ENCODE measurements at regions not wholly inside any gene's neighbourhood (a gene's known extent, or its start where the extent isn't known, plus 50 kb on each side); places are given as distances from the start of the nearest gene placed in this dataset.
"Not testable (repeated sequence)": the region's sequence is repeated elsewhere in the genome, so short reads cannot be mapped to it uniquely, and the experiment has no call there.

- DNase-seq (ENCODE audit: low read depth) = no peak
Observed at GRCh38 chr6:67558985-67559384, 1076.1 kb upstream of the ADGRB3 start.

DNA sequence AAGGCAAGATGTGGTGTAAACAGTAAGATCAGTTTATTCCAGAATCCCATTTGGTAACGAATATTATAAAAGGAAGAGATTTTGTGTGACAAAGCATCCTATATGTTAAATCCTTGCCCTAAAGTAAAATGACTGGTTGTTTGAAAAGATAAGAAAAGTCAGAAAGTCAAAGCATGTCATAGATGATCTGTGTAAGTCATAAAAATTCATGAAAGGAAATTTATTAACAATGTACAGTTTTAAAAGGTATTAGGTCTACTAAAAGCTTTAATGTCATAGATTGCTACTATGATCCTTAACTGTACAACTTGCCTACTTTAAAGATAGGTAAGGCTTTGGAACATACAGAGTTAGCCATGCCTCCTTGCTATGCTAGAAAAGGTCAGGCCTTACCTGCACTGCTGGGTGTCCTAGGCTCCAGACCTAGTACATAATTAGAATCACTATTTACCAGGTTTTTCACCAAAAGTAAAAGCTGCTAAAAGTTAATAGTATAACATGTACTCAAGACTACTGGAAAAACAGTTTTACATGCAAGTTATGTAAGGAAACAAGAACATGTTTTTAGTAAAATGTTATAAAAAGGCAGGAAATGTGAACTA lies 1090.1 kb upstream of the ADGRB3 start:
- no peak for DNase-seq (ENCODE audit: low read depth)

GRCh38 chr6:67541586-67541985 lies 1093.5 kb upstream of the ADGRB3 start:
- no peak for DNase-seq (ENCODE audit: low read depth)

- DNase-seq (ENCODE audit: low read depth) = no peak
Observed at GRCh38 chr6:67538032-67538431, 1097.0 kb upstream of the ADGRB3 start.

GRCh38 chr6:67535946-67536345 lies 1099.1 kb upstream of the ADGRB3 start:
- DNase-seq (ENCODE audit: low read depth) = no peak

GRCh38 chr6:67506352-67506751 lies 1128.7 kb upstream of the ADGRB3 start:
- no peak for DNase-seq (ENCODE audit: low read depth)

DNA sequence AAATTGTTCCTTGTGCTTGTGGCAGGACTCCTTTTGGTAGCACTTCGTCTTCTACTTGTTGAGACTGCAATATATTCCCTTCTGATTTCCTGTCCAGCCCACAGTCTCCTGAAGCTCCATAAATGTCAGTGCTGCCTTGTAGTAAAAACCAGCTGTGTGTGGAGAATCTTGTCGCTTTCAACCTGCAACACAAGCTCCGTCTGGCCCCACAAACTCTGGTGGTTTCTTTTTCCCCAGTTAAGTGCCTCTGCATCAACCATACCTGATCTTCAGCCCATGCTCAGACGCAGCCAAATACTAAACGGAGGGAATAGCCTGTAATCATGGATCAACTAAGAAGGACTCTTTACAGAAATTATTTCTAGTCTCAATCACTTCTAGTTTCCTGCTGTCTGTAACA lies 1133.3 kb upstream of the ADGRB3 start:
- no peak for DNase-seq (ENCODE audit: low read depth)

DNA sequence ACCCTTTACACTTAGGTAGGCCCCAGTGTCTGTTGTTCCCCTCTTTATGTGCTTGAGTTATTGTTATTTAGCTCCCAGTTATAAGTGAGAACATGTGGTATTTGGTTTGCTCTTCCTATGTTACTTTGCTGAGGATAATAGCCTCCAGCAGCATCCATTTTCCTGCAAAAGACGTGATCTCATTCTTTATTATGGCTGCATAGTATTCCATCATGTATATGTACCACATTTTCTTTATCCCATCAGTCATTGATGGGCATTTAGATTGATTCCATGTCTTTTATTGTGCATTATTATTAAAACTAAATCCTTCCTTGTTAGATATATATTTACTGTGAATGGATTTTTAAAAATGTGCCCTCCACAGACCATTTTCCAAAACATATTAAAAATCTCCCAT lies 1137.3 kb upstream of the ADGRB3 start:
- DNase-seq (ENCODE audit: low read depth) = no peak

DNA sequence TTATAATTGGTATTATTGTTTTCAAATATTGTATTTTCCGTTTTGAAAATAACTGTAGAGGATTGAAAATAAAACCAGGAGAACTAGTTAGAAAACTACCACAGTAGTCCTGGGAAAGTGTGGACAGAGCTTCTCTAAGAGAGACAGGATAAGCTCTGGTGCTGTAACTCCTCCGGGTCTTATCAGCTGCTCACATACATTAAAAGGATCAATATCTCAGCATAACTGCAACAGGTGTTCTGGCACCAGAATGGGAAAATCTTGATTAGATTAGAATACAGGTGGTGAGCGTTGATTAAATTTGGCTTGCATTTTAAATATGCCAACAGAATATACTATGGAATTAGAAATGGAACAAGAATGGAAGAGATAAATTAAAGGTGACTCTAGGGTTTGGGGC lies 1138.9 kb upstream of the ADGRB3 start:
- no peak for DNase-seq (ENCODE audit: low read depth)

- DNase-seq (ENCODE audit: low read depth) = no peak
Observed at GRCh38 chr6:67493682-67494081, 1141.4 kb upstream of the ADGRB3 start.

DNA sequence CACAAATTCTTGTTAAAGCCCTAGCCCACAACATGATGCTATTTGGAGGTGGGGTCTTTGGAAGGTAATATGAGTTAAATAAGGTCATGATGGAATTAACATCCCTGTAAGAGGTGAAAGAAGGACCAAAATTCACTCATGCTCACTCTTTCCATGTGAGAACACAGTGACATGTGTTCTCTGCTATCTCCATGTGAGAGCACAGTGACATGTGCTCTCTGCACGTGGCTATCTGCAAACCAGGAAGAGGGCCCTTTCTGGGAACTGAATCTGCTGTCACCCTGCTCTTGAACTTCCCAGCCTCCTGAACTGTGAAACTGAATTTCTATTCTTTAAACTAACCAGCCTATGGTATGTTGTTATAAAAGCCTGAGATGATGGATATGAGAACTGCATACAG lies 1159.4 kb upstream of the ADGRB3 start:
- no peak for DNase-seq (ENCODE audit: low read depth)

DNA sequence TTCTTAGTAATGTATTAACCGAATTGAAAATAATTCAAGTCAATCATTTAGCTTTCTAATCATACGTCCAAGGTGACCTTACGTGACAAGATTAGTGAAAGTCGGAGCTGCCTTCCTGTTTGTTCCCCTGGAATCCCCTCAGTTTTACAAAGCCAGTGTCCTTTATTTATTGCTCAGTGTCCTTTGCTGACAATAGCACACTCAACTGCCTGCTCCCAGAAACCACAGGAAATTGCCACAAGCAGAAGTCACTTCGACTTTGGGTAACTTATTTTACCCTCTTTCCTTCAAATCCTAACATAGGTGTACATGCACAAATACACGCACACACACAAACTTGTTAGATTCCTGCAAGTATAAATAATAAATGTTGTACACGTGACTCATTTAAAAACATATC lies 1167.7 kb upstream of the ADGRB3 start:
- no peak for DNase-seq (ENCODE audit: low read depth)

- not testable (repeated sequence) for DNase-seq (ENCODE audit: low read depth)
Observed at GRCh38 chr6:67462725-67463124, 1172.4 kb upstream of the ADGRB3 start.

DNA sequence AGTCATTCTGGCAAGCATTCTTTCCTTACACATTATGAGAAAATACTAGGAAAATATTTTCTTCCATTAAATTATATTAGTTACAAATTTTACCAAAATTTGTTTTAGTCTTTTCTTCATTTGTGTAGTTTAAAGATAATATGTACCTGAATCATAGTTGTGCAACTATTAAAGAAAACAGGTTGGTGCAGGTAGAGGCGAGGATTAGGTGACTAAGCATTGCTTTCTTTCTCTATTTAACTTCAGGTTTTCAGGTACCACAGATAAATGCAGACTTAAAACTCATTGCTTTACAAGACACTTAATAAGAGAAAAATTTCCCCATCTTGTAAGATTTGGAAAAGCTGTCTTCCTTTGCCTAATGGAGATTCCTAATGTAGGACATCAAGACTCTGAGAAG lies 1175.5 kb upstream of the ADGRB3 start:
- DNase-seq (ENCODE audit: low read depth) = no peak

DNA sequence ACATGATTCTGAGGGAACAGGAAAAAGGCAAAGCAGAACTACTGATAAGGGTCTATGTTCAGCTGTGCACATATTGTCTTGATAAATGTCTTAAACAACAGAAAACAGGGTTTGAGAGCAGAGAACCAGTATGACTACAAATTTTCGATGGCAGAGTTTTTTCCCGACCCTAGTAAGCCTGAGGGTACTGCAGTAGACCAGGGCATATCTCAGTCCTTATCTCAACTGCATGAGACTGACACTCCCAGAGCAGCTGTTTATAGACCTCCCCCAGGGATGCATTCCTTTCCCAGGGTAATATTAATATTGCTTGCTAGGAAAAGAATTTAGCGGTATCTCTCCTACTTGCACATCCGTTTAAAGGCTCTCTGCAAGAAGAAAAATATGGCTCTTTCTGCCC lies 1176.8 kb upstream of the ADGRB3 start:
- no peak for DNase-seq (ENCODE audit: low read depth)

DNA sequence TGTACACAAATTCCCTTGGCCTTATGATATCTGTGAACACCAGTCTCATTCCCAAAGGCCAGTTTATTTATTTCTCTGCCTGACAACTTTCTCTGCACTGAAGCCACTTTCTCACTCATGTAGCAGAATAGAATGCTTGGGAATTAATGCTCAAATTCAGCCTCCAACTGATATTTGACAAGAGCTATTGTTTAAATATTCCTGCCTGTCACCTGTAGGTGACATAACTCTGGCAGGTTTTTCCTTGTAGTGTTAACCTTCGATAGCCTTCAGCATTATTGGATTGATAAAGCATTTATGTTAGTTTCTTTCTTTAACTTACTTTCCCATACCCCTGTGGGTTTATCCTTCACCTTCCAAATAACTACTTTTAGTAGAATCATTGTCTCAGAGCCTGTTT lies 1183.2 kb upstream of the ADGRB3 start:
- DNase-seq (ENCODE audit: low read depth) = no peak

GRCh38 chr6:67450641-67451040 lies 1184.4 kb upstream of the ADGRB3 start:
- DNase-seq (ENCODE audit: low read depth) = no peak

DNA sequence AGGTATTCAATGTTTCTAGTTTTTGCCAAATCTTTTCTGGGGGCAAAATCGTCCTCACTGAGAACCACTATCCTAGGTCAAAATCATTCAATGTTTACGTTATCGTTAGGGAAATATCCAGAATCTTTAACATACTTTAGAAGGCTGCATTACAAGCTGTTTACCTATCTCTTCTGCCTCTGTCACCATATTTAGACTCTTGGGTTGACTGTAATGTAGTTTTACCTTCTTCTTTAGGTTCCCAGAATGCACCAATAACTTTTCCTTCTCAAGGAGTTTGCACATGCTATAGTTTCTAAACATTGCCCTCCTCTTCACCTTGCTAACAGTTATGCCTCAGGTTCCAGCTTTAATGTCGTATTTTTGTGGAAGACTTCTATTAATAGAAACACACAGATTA lies 1185.5 kb upstream of the ADGRB3 start:
- DNase-seq (ENCODE audit: low read depth) = no peak

DNA sequence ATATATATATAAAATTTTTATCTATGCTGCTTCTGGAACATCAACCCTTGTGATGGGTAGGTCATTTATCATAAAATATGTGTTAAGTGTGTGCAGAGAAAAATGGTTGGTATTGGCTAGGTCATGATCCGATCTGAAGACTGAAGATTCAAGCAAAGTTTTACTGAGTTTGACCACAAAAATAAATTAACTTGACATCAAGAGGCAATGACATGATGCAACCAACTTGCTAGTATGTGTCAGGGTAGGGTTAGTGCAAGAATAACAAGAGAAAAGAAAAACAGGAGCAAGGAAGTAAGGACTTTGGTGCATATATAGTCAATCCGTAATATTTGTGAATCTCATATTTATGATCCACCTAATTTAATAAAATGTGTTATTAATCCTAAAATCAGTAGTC lies 1202.0 kb upstream of the ADGRB3 start:
- peak; percentile 18 for DNase-seq (ENCODE audit: low read depth)

- no peak for DNase-seq (ENCODE audit: low read depth)
Observed at GRCh38 chr6:67431076-67431475, 1204.0 kb upstream of the ADGRB3 start.

- not testable (repeated sequence) for DNase-seq (ENCODE audit: low read depth)
Observed at GRCh38 chr6:67426686-67427085, 1208.4 kb upstream of the ADGRB3 start.

DNA sequence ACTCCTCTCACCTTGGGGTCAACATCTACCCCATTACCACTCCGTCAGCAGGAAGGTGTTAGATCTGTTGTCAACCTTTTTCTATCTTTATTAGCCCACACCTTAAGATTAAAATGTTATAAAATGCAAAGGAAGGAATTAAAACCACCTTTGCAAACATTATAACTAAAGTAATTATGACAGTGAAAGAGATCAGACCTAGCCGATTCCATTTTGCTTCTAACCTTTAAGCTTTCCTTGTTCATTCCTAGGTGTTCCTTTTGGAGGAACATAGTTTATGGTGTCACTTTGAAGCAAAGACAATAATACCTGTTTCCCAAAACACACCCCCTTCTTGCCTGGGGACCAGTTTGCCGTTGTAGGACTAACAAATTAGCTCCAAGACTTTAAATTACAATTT lies 1223.0 kb upstream of the ADGRB3 start:
- DNase-seq (ENCODE audit: low read depth) = no peak

DNA sequence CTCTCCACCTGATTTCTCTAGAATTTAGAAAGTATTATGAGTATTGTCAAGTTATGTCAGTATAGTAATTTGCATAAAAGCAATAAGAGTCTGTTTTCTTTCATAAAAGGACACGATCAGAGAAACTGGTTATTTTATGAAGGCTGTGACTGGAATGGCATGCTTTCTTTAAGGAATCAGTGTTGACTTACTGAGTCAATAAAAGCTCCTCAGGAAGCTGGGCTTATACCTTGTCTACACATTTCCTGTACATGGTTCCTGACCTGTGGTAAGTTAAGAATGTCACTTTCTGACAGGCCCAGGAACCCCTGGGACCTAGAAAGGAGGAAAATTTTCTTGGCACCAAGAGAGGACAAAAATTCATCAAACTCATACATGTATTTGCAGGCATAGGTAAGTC lies 1224.0 kb upstream of the ADGRB3 start:
- no peak for DNase-seq (ENCODE audit: low read depth)

GRCh38 chr6:67394254-67394653 lies 1240.8 kb upstream of the ADGRB3 start:
- DNase-seq (ENCODE audit: low read depth) = no peak

GRCh38 chr6:67393356-67393755 lies 1241.7 kb upstream of the ADGRB3 start:
- no peak for DNase-seq (ENCODE audit: low read depth)

All from renal cortical epithelial cell (primary cell).